ENCODE measurements at regions not wholly inside any gene's neighbourhood (a gene's known extent, or its start where the extent isn't known, plus 50 kb on each side); places are given as distances from the start of the nearest gene placed in this dataset.

GRCh38 chr16:85258166-85258565 lies 145.9 kb upstream of the CIBAR2 start:
- DNase-seq (ENCODE audit: low read depth), result no peak

DNA sequence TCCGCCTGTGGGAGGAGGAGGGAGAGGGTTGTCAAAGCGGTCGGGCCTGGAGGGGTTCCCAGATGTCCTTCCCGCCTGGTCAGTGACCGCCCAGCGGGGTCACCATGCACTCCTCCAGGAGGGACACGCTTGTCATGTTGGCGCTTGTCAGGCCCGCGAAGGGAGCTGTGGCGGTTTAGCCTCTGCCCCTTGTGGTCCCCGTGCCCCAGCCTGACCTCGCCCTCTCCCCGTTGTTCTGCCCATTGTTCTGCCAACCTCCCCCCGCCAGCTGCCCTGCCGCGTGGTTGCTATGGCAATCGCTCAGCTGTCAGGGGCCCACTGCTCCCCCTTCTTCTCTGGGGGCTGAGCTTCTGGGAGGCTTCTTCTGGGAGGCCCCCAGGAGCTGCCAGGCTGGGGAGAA lies 146.4 kb upstream of the CIBAR2 start:
- DNase-seq (ENCODE audit: low read depth), result no peak

- DNase-seq (ENCODE audit: low read depth), result no peak
Measured at GRCh38 chr16:85259115-85259831, 147.0 kb upstream of the CIBAR2 start.

DNA sequence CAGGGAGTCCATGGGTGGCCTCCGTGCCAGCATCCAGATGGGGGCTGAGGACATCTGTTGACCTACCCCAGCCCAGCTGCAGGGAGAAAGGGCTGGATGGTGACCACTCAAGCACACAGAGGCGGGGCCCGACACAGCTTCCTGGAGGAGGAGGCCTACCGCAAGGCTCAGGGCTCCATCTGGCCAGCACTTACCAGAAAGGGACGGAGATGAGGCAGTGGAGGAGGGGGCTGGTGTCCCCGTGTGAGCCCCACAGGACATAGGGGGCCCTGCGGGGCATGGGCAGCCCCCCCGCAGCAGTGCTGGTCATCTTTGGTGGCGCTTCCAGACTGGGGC lies 147.5 kb upstream of the CIBAR2 start:
- no peak for DNase-seq (ENCODE audit: low read depth)

DNA sequence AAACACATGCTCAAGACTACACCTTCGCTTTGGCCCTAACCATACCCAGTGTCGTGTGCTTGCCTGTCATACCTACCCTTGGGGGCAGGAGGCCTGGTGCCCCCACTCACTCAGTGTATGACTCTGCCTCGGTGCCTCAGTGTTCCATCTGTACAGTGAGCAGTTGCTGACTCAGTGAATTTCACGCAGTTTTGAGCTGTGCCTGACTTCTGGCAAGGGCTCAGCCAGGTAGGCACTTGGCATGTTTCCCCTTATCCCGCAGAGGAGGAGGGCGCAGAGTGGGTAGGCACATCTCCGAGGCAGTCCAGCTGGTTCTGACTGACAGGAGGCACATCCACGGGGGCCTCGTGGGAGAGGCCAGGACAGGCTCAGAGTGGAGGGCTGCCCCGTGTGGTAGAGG lies 148.9 kb upstream of the CIBAR2 start:
- DNase-seq (ENCODE audit: low read depth), result no peak

DNA sequence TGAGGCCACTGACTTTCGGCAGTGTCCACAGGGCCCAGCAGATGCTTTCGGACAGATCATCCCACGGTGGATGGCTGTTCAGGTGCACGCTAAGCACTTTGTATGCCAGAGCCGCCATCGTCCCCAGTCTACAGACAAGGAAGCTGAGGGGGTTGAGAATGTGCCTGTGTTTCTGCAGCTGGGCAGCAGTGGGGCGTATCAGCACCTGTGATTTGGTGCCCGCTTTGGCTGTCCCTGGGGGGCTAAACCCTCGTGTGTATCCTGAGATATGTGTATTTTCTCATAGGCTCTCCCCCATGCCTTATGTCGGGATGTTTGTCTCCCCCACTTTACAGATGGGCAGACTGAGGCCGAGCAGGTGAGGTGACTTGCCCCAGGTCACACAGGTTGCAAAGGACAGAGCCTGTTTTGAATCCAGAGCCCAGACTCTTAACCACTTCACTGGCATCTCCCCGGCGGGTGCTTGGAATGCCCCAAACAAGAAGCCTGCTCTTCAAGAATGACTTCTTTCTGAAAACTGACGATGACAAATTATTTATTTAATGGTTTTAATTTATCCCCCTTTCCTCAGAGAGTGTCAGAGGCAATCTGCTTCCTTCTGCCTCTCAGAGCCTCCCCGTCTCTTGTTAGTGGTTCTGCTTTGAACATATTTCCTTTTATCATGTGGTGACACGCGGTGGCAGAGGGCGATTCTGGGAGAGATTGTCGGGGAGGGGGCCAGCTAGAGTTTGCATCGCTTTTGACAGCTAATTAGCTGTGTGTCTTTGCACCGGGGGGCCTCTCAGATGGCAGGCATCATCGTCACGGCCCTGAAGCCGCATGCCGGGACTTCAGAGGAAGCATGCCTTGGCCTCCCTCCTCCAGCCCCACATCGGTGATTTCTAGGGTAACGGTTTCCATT lies 149.6 kb upstream of the CIBAR2 start:
- DNase-seq (ENCODE audit: low read depth), result no peak

DNA sequence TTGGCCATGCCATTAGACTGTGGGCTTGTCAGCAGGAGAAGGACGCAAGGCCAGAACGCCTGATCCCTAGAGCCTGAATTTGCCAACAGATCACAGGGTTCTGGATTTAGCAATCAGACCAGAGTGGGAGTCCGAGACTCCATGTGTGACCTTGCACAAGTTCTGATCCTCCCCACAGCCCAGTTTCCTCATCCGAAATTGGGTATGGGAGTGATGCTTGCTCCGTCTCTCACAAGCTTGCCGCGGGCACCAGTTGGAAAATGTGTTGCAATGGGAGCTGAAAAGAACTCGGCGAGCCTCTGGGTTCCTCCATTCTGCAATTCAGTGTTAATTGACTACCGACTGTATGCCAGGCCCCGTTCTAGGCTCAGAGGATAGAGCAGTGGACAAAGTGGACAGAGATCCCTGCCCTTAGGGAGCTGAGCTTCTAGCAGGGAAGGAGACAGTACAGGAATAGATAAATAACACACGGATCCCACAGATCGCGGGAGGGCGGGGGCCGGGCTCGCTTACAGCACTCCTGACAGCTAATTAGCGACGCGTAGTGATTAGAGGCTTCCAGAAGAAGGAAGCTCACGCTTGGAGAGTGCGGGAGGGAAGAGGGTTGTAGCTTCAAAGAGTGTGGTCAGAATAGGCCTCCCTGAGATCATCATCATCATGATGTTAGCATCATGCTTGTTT lies 150.4 kb upstream of the CIBAR2 start:
- no peak for DNase-seq (ENCODE audit: low read depth)

- DNase-seq (ENCODE audit: low read depth), result no peak
Measured at GRCh38 chr16:85263239-85263585, 150.9 kb upstream of the CIBAR2 start.

GRCh38 chr16:85264752-85265151 lies 152.5 kb upstream of the CIBAR2 start:
- no peak for DNase-seq (ENCODE audit: low read depth)

- DNase-seq (ENCODE audit: low read depth), result no peak
Measured at GRCh38 chr16:85265161-85265784, 153.0 kb upstream of the CIBAR2 start.

DNA sequence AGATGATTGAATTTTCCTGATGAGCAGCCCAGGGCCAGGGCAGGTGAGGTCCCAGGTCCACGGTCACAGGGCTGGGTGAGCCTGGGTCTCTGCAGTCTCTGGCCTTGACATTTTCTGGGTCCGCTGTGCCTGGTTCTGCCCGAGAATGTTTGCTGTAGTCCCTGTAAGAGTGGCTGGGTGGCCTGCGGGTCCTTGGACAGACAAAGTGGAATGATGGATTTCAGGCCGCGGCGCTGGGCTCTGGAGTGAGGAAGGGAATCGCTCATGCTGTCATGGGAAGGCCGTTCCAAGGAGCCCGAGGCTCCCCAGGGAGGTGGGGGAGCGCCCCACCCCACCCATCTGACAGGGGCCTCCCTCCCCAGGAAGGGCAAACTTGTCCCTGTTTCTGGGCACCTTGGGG lies 153.5 kb upstream of the CIBAR2 start:
- no peak for DNase-seq (ENCODE audit: low read depth)

DNA sequence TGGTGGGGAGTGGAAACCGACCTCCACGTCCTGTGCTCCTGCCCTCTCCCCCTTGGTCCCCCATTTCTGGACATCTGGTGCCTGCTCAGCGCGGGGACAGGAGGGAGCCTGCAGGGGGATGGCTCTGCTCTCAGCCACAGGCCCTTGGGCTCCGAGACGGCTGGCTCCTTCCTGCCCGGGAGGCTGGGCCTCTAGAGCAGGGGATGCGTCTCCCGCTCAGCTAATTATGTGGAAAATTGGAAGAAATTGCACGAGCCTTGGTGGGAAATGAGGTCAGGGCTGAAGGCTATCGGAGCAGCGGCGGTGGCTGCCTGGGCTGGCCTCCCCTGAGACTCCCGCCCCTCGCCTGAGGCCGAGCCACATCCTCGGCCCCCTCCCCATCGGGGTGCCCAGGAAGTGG lies 154.6 kb upstream of the CIBAR2 start:
- DNase-seq (ENCODE audit: low read depth), result no peak

- DNase-seq (ENCODE audit: low read depth), result no peak
Measured at GRCh38 chr16:85267414-85267945, 155.2 kb upstream of the CIBAR2 start.

DNA sequence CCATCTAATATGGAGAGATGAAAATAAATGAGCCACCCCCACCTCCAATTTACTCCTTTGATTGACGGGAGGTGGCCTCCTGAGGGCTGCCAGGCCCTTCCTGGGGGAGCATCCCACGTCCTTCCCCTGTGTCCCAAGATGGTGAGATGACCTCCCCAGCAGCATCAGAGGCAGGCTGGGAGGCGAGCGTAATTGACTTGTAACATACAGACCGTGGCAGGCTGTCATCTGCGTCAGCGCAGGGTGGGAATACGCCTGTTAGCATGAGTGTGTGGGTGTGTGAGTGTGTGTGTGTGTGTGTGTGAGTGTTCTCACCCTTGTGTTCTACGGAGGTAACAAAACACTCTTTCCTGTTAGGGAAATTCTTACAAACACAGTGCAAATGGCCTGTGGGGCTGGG lies 156.9 kb upstream of the CIBAR2 start:
- DNase-seq (ENCODE audit: low read depth), result no peak

DNA sequence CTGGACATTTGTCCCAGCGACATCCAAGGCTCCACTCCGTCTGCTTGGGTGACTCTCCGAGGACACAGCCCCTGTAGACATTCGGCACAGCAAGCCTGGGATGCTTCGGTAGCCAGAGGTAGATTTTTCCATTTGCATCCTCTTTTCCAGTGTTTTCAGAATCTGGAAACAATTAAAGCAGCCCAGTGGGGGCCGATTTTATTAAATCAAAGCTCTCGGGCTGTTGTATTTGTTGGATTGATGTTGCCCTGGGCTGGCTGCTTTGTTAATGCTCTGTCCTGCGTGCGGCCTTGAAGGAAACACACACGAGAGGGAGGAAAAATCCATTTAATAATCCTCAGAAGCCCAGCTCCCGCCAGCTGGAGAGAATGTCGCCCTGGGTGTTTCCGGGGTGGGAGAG lies 158.1 kb upstream of the CIBAR2 start:
- no peak for DNase-seq (ENCODE audit: low read depth)

GRCh38 chr16:85271198-85271597 lies 158.9 kb upstream of the CIBAR2 start:
- DNase-seq (ENCODE audit: low read depth), result no peak

DNA sequence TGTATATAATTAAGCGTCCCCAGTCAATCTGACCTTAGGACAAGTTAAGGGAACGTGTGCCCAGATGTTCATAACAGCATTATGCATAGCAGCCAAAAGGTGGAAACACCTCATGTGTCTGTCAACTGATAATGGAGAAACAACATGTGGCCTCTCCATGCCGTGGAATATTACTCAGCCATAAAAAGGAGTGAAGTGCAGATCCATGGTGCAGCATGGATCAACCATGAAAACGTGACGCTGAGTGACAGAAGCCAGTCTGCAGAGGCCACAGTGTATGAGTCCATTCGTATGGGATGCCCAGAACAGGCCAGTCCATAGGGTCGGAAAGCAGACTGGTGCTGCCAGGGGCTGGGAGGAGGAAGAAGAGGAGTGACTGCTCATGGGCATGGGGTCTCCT lies 161.0 kb upstream of the CIBAR2 start:
- no peak for DNase-seq (ENCODE audit: low read depth)

GRCh38 chr16:85274501-85274900 lies 162.2 kb upstream of the CIBAR2 start:
- no peak for DNase-seq (ENCODE audit: low read depth)

DNA sequence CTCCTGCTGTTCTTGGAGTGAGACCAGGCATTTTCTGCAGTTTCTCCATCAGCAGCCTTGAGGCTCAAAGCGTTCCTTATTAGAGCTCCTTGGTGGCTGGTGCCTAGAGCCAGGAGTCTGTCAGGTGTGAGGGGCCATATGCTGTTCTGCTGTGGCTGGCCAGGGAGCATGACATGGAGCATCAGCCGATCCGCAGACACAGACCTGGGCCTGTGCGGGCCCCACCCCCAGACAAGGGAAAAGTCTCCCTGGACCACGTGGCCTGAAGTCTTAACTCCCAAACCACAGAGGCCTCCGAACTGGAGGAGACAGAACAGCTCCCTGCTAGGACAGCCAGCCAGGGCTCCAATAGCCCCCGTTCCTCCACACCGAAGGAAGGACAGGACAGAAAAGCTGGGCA lies 162.7 kb upstream of the CIBAR2 start:
- DNase-seq (ENCODE audit: low read depth), result no peak

DNA sequence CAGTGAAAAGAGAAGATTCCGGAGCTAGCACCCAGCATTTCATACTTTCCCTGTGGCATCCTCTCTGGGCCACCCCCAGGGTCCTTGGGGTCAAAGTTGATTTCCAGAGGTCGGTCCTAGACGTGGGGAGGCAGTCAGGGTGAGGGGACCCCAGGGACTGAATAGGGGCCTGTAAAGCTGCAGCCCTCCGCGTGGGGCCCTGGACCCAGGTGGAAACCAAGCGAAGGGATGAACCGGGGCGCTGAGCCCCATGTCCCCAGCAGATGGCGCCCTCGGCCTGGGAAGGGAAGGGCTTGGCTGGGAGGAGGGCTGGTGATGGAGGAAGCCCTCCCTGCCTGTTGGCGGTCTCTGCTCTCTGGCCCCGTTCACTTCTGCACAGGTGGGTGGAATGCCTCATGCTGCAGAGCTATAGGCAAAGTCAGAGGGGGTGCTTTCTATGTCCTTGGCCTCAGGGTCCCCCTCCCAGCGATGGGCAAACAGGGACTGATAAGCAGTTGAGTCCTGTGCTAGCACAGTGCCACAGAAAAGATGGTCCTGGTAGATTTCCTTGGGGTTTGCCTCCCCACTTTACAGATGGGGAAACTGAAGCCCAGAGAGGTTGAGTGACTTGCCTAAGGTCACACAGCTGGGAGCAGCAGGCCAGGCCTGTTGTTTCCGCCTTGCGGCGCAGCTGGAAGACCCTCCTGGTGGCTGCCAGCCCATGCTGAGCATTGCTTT lies 163.4 kb upstream of the CIBAR2 start:
- DNase-seq (ENCODE audit: low read depth), result no peak

GRCh38 chr16:85276258-85276657 lies 164.0 kb upstream of the CIBAR2 start:
- DNase-seq (ENCODE audit: low read depth), result no peak

GRCh38 chr16:85276721-85277120 lies 164.4 kb upstream of the CIBAR2 start:
- no peak for DNase-seq (ENCODE audit: low read depth)

All from non-pigmented ciliary epithelial cell (primary cell).